WTC11 (cell line): ENCODE measurements at regions not wholly inside any gene's neighbourhood (a gene's known extent, or its start where the extent isn't known, plus 50 kb on each side); places are given as distances from the start of the nearest gene placed in this dataset.

Experiments used
- ATAC-seq: fragments of 200-7000 bp; cut with Tn5 transposase; 2 replicates; pipeline ENCODE4 v1.10.0; 2021; ENCODE audit warnings: mild to moderate bottlenecking, moderate library complexity
- CTCF ChIA-PET: fragments of 300-600 bp; sonication (Branson Sonifier 250); formaldehyde crosslinking; loops from one replicate; lab custom pipeline; 2021; ENCODE audit warnings: antibody characterized with exemption; lab: Charles Lee
- POLR2A ChIA-PET: fragments of 350-600 bp; sonication (Branson Sonifier 250); formaldehyde crosslinking; loops from one replicate; lab custom pipeline; 2021; ENCODE audit warnings: antibody characterized with exemption; lab: Charles Lee
- DNase-seq: peaks from one replicate; pipeline ENCODE4 v3.0.0; 2021; ENCODE audit warnings: low spot score
- H3K27ac Mint-ChIP-seq: 2 replicates; pipeline ENCODE4 v1.8.0; 2021; ENCODE audit warnings: mixed read lengths
- H3K27me3 Mint-ChIP-seq: 2 replicates; pipeline ENCODE4 v1.8.0; 2021; ENCODE audit warnings: low read depth, mild to moderate bottlenecking, moderate library complexity, mixed read lengths
- H3K36me3 Mint-ChIP-seq: 2 replicates; pipeline ENCODE4 v1.8.0; 2021; ENCODE audit warnings: mixed read lengths
- H3K4me1 Mint-ChIP-seq: 2 replicates; pipeline ENCODE4 v1.8.0; 2022; ENCODE audit warnings: mixed read lengths
- H3K4me3 Mint-ChIP-seq: 2 replicates; pipeline ENCODE4 v1.8.0; 2021; ENCODE audit warnings: mild to moderate bottlenecking, moderate library complexity, mixed read lengths
- H3K9me3 Mint-ChIP-seq: 2 replicates; pipeline ENCODE4 v1.8.0; 2021; ENCODE audit warnings: mixed read lengths
- ARID4B ChIP-seq: sonication (generic); formaldehyde crosslinking; IDR thresholded peaks from 2 replicates; pipeline ENCODE4 v1.8.0; 2023; ENCODE audit warnings: missing genetic modification reagents, mild to moderate bottlenecking, borderline replicate concordance
- ATF6 ChIP-seq: sonication (generic); formaldehyde crosslinking; IDR thresholded peaks from 2 replicates; pipeline ENCODE4 v1.8.1; 2023; ENCODE audit warnings: mild to moderate bottlenecking, missing genetic modification reagents
- CDX4 ChIP-seq: fragments of 250-450 bp; sonication (Bioruptor Pico); IDR thresholded peaks from 2 replicates; pipeline ENCODE4 v1.9.0; 2021; ENCODE audit warnings: moderate library complexity, mild to moderate bottlenecking, inconsistent platforms, borderline replicate concordance
- CREB1 ChIP-seq: sonication (generic); formaldehyde crosslinking; IDR thresholded peaks from 2 replicates; pipeline ENCODE4 v1.8.0; 2023; ENCODE audit warnings: mild to moderate bottlenecking, missing genetic modification reagents
- CREM ChIP-seq: sonication (generic); formaldehyde crosslinking; IDR thresholded peaks from 2 replicates; pipeline ENCODE4 v1.8.1; 2022; ENCODE audit warnings: mild to moderate bottlenecking, missing genetic modification reagents, moderate library complexity
- ELF4 ChIP-seq: sonication (generic); formaldehyde crosslinking; IDR thresholded peaks from 2 replicates; pipeline ENCODE4 v1.8.1; 2022; ENCODE audit warnings: low read depth, mild to moderate bottlenecking, moderate library complexity, missing genetic modification reagents
- ETV6 ChIP-seq: sonication (generic); formaldehyde crosslinking; IDR thresholded peaks from 2 replicates; pipeline ENCODE4 v1.8.1; 2022; ENCODE audit warnings: mild to moderate bottlenecking, missing genetic modification reagents
- FOXP1 ChIP-seq: sonication (generic); formaldehyde crosslinking; IDR thresholded peaks from 2 replicates; pipeline ENCODE4 v1.8.0; 2022; ENCODE audit warnings: missing genetic modification reagents, mild to moderate bottlenecking, moderate library complexity, borderline replicate concordance
- GRHL2 ChIP-seq: fragments of 250-450 bp; sonication (Bioruptor Pico); IDR thresholded peaks from 2 replicates; pipeline ENCODE4 v1.8.0; 2022; ENCODE audit warnings: mild to moderate bottlenecking, moderate library complexity; ENCODE audit not compliant: insufficient replicate concordance, severe bottlenecking
- HMGA2 ChIP-seq: fragments of 250-450 bp; sonication (Bioruptor Pico); IDR thresholded peaks from 2 replicates; pipeline ENCODE4 v1.4.0; 2021; ENCODE audit warnings: mild to moderate bottlenecking, moderate library complexity
- IRF2 ChIP-seq: sonication (generic); formaldehyde crosslinking; IDR thresholded peaks from 2 replicates; pipeline ENCODE4 v1.8.0; 2022; ENCODE audit warnings: low read depth, missing genetic modification reagents, borderline replicate concordance
- MLX ChIP-seq: sonication (generic); formaldehyde crosslinking; IDR thresholded peaks from 2 replicates; pipeline ENCODE4 v1.8.1; 2023; ENCODE audit warnings: mild to moderate bottlenecking, missing genetic modification reagents, moderate library complexity
- NFE2L1 ChIP-seq: sonication (generic); formaldehyde crosslinking; IDR thresholded peaks from 2 replicates; pipeline ENCODE4 v1.8.1; 2023; ENCODE audit warnings: missing genetic modification reagents
- NR3C1 ChIP-seq: sonication (generic); formaldehyde crosslinking; conservative IDR thresholded peaks from 2 replicates; pipeline ENCODE4 v1.8.1; 2023; ENCODE audit warnings: low read depth, mild to moderate bottlenecking, missing genetic modification reagents
- OVOL2 ChIP-seq: fragments of 250-450 bp; sonication (Bioruptor Pico); IDR thresholded peaks from 2 replicates; pipeline ENCODE4 v1.9.0; 2021; ENCODE audit warnings: mild to moderate bottlenecking, borderline replicate concordance
- PRRX2 ChIP-seq: fragments of 250-450 bp; sonication (Bioruptor Pico); IDR thresholded peaks from 2 replicates; pipeline ENCODE4 v1.8.0; 2021; ENCODE audit warnings: mild to moderate bottlenecking
- ZBTB21 ChIP-seq: sonication (generic); formaldehyde crosslinking; IDR thresholded peaks from 2 replicates; pipeline ENCODE4 v1.8.1; 2023; ENCODE audit warnings: mild to moderate bottlenecking, missing genetic modification reagents, borderline replicate concordance
- ZNF532 ChIP-seq: fragments of 250-450 bp; sonication (Bioruptor Pico); IDR thresholded peaks from 2 replicates; pipeline ENCODE4 v1.9.0; 2021; ENCODE audit warnings: mild to moderate bottlenecking, borderline replicate concordance
- ZNF671 ChIP-seq: fragments of 250-450 bp; sonication (Bioruptor Pico); IDR thresholded peaks from 2 replicates; pipeline ENCODE4 v1.8.0; 2021; ENCODE audit warnings: mild to moderate bottlenecking
- ZSCAN18 ChIP-seq: fragments of 250-450 bp; sonication (Bioruptor Pico); IDR thresholded peaks from 2 replicates; pipeline ENCODE4 v2.1.2; 2022; ENCODE audit warnings: mild to moderate bottlenecking, moderate library complexity

GRCh38 chr14:31921721-31922120, 155.4 kb upstream of the ARHGAP5 start:
- ChIA-PET POLR2A (no interaction called here), CTCF (no interaction called here)
- H3K27ac Mint-ChIP-seq: no peak overlapping the region
- no peaks in the 10 kb centered on the region for H3K27me3 Mint-ChIP-seq
- H3K4me1 Mint-ChIP-seq: no peaks in the 10 kb centered on the region
- no peak overlapping the region for H3K4me3 Mint-ChIP-seq
- H3K9me3 Mint-ChIP-seq: peaks cover 4% of the 10 kb centered on the region; the same call in 1 of the 2 replicates
- ATAC-seq (no peak), DNase-seq (no peak)
- TF ChIP-seq IRF2 (CRISPR knock-in tag): no peak
- TF ChIP-seq PRRX2 (CRISPR knock-in tag): no peak
- no peak for TF ChIP-seq ZNF532
- TF ChIP-seq ZNF671 (CRISPR knock-in tag): no peak
- TF ChIP-seq OVOL2 (CRISPR knock-in tag): no peak
- no peak for TF ChIP-seq HMGA2 (CRISPR knock-in tag)
- TF ChIP-seq ATF6 (CRISPR knock-in tag): no peak
- TF ChIP-seq GRHL2: no peak
- TF ChIP-seq NFE2L1 (CRISPR knock-in tag): no peak
- TF ChIP-seq CREM (CRISPR knock-in tag): no peak
- TF ChIP-seq CREB1 (CRISPR knock-in tag): no peak
- TF ChIP-seq ETV6 (CRISPR knock-in tag): no peak
- no peak for TF ChIP-seq ZSCAN18 (CRISPR knock-in tag)
- no peak for TF ChIP-seq ZBTB21 (CRISPR knock-in tag)
- TF ChIP-seq ELF4 (CRISPR knock-in tag): no peak
- no peak for TF ChIP-seq FOXP1 (CRISPR knock-in tag)
- no peak for TF ChIP-seq MLX (CRISPR knock-in tag)
- no peak for TF ChIP-seq CDX4
- TF ChIP-seq ARID4B: no peak
- no peak for TF ChIP-seq NR3C1 (CRISPR knock-in tag)
- H3K36me3 Mint-ChIP-seq: no peaks in the 10 kb centered on the region
